Testis (tissue), 2 donors: ENCODE measurements at regions not wholly inside any gene's neighbourhood (a gene's known extent, or its start where the extent isn't known, plus 50 kb on each side); places are given as distances from the start of the nearest gene placed in this dataset.

Experiments used
- DNase-seq: peaks from one replicate; pipeline ENCODE4 v3.0.0-alpha.2; 2019
- H3K27ac ChIP-seq, 2 donors: fragments of 200-600 bp; sonication (generic); one replicate each; pipeline ENCODE4 v1.5.1; 2019
- H3K27me3 ChIP-seq: fragments of 200-600 bp; sonication (generic); one replicate; pipeline ENCODE4 v1.5.1; 2019
- H3K36me3 ChIP-seq: fragments of 200-600 bp; sonication (generic); one replicate; pipeline ENCODE4 v1.5.1; 2017; ENCODE audit warnings: low read depth; ENCODE audit errors: missing control alignments
- H3K4me1 ChIP-seq: fragments of 200-600 bp; sonication (generic); one replicate; pipeline ENCODE4 v1.5.1; 2019
- H3K4me3 ChIP-seq, 2 donors: fragments of 200-600 bp; sonication (generic); one replicate each; pipeline ENCODE4 v1.5.1; 2017 to 2019
- H3K9me3 ChIP-seq: fragments of 200-600 bp; sonication (generic); one replicate; pipeline ENCODE4 v1.5.1; 2017
- CTCF ChIP-seq, 3 experiments: fragments of 450-650 bp in 2 of 3; fragments of 200-600 bp in 1 of 3; sonication (generic) in 1 of 3; IDR thresholded peaks; one replicate each; pipeline ENCODE4 v1.5.1; 2016 to 2019; ENCODE audit warnings: antibody characterized with exemption in 3 of 3, mild to moderate bottlenecking in 2 of 3, moderate library complexity in 1 of 3
- POLR2A ChIP-seq: fragments of 450-650 bp; IDR thresholded peaks from one replicate; pipeline ENCODE4 v1.6.1; 2017; ENCODE audit warnings: antibody characterized with exemption, mild to moderate bottlenecking, moderate library complexity
- WGBS, 2 donors: methylation state at CpG; one replicate each; pipeline ENCODE4 v1.1.5; 2018; 5-methylcytosine and 5-hydroxymethylcytosine counted together
- intact Hi-C: fragments of 100-400 bp; cut with DNase I; formaldehyde crosslinking; loops from one replicate; pipeline ENCODE4 v1.15.1; 2023; ENCODE audit warnings: low total_unique reads

GRCh38 chr2:109062145-109062858 lies 66.7 kb upstream of the SH3RF3 start:
- TF ChIP-seq POLR2A = no peak
- no peak for DNase-seq
- H3K4me1 ChIP-seq = no peaks in the 10 kb centered on the region
- no peak overlapping the region for H3K27ac ChIP-seq
- intact Hi-C loops = no loop called here
- H3K4me3 ChIP-seq = no peak overlapping the region
- no peaks in the 10 kb centered on the region for H3K36me3 ChIP-seq
- WGBS, 2 donors = 80 to 92% methylated on average over 5 to 7 of the region's 7 CpGs
- H3K27me3 ChIP-seq = no peaks in the 10 kb centered on the region
- H3K9me3 ChIP-seq = no peaks in the 10 kb centered on the region

GRCh38 chr2:109061736-109062135 lies 67.3 kb upstream of the SH3RF3 start:
- TF ChIP-seq CTCF (IDR thresholded peaks at IDR 0.05) = no peak
- TF ChIP-seq POLR2A = no peak
- WGBS, 2 donors = 78 to 81% methylated on average over 4 of the region's 4 CpGs
- no peak overlapping the region for H3K27ac ChIP-seq
- no peaks in the 10 kb centered on the region for H3K4me1 ChIP-seq
- intact Hi-C loops = no loop called here
- H3K27me3 ChIP-seq = no peaks in the 10 kb centered on the region
- H3K4me3 ChIP-seq = no peak overlapping the region
- DNase-seq = no peak
- H3K9me3 ChIP-seq = no peaks in the 10 kb centered on the region
- no peaks in the 10 kb centered on the region for H3K36me3 ChIP-seq

GRCh38 chr2:109060496-109060895 lies 68.5 kb upstream of the SH3RF3 start:
- H3K36me3 ChIP-seq = no peaks in the 10 kb centered on the region
- no peaks in the 10 kb centered on the region for H3K9me3 ChIP-seq
- H3K27ac ChIP-seq = no peak overlapping the region
- no peak for DNase-seq
- H3K27me3 ChIP-seq = no peaks in the 10 kb centered on the region
- WGBS, 2 donors = 83 to 85% methylated on average over 3 of the region's 3 CpGs
- intact Hi-C loops = no loop called here
- no peaks in the 10 kb centered on the region for H3K4me1 ChIP-seq
- H3K4me3 ChIP-seq = no peak overlapping the region
- TF ChIP-seq POLR2A (no peak), CTCF (IDR thresholded peaks at IDR 0.05) (no peak)

GRCh38 chr2:109059474-109060165 lies 69.4 kb upstream of the SH3RF3 start:
- Histone ChIP-seq H3K4me1 (no peaks in the 10 kb centered on the region), H3K27me3 (no peaks in the 10 kb centered on the region), H3K9me3 (no peaks in the 10 kb centered on the region), H3K27ac (no peak overlapping the region), H3K4me3 (no peak overlapping the region), H3K36me3 (no peaks in the 10 kb centered on the region)
- WGBS, 2 donors = 60 to 83% methylated on average over 5 to 7 of the region's 7 CpGs
- intact Hi-C loops = no loop called here
- TF ChIP-seq POLR2A (no peak), CTCF (IDR thresholded peaks at IDR 0.05) (no peak)
- no peak for DNase-seq

GRCh38 chr2:109058802-109059201 lies 69.8 kb upstream of the EDAR start:
- Histone ChIP-seq H3K4me1 (no peaks in the 10 kb centered on the region), H3K36me3 (no peaks in the 10 kb centered on the region), H3K27ac (no peak overlapping the region), H3K4me3 (no peak overlapping the region), H3K9me3 (no peaks in the 10 kb centered on the region), H3K27me3 (no peaks in the 10 kb centered on the region)
- intact Hi-C loops = no loop called here
- 77 to 90% methylated on average over 6 of the region's 6 CpGs for WGBS, 2 donors
- no peak for DNase-seq
- TF ChIP-seq POLR2A = no peak
- no peak for TF ChIP-seq CTCF (IDR thresholded peaks at IDR 0.05)
